Endothelial cell (in vitro differentiated cells): ENCODE measurements at regions not wholly inside any gene's neighbourhood (a gene's known extent, or its start where the extent isn't known, plus 50 kb on each side); places are given as distances from the start of the nearest gene placed in this dataset.

Experiments
- DNase-seq: peaks from one replicate; pipeline ENCODE4 v3.0.0; 2021; ENCODE audit warnings: low spot score
- H3K27ac Mint-ChIP-seq: one replicate; pipeline ENCODE4 v1.8.0; 2021; ENCODE audit warnings: mixed read lengths, inconsistent platforms; ENCODE audit not compliant: unreplicated experiment
- H3K27me3 Mint-ChIP-seq: one replicate; pipeline ENCODE4 v1.8.0; 2021; ENCODE audit warnings: mild to moderate bottlenecking, moderate library complexity, mixed read lengths, inconsistent platforms; ENCODE audit not compliant: unreplicated experiment
- H3K36me3 Mint-ChIP-seq: one replicate; pipeline ENCODE4 v1.8.0; 2021; ENCODE audit warnings: mild to moderate bottlenecking, low read depth, mixed read lengths, inconsistent platforms; ENCODE audit not compliant: unreplicated experiment
- H3K4me1 Mint-ChIP-seq: one replicate; pipeline ENCODE4 v1.8.0; 2021; ENCODE audit warnings: mild to moderate bottlenecking, mixed read lengths, inconsistent platforms; ENCODE audit not compliant: unreplicated experiment
- H3K4me3 Mint-ChIP-seq: one replicate; pipeline ENCODE4 v1.8.0; 2021; ENCODE audit warnings: mild to moderate bottlenecking, mixed read lengths, inconsistent platforms; ENCODE audit not compliant: unreplicated experiment
- H3K9me3 Mint-ChIP-seq: one replicate; pipeline ENCODE4 v1.8.0; 2021; ENCODE audit warnings: mixed read lengths, inconsistent platforms; ENCODE audit not compliant: unreplicated experiment
- CTCF ChIP-seq: fragments of 200-600 bp; sonication (generic); IDR thresholded peaks from one replicate; pipeline ENCODE4 v1.5.0; 2021; ENCODE audit warnings: antibody characterized with exemption; ENCODE audit not compliant: unreplicated experiment

- TF ChIP-seq CTCF, result no peak
- Mint-ChIP-seq H3K36me3 (no peaks in the 10 kb centered on the region), H3K9me3 (no peaks in the 10 kb centered on the region), H3K27me3 (no peaks in the 10 kb centered on the region), H3K27ac (no peak overlapping the region), H3K4me3 (no peak overlapping the region), H3K4me1 (no peaks in the 10 kb centered on the region)
- no peak for DNase-seq
These were observed 342.0 kb upstream of the ACTBL2 start for GRCh38 chr5:57824623-57825022.

DNA sequence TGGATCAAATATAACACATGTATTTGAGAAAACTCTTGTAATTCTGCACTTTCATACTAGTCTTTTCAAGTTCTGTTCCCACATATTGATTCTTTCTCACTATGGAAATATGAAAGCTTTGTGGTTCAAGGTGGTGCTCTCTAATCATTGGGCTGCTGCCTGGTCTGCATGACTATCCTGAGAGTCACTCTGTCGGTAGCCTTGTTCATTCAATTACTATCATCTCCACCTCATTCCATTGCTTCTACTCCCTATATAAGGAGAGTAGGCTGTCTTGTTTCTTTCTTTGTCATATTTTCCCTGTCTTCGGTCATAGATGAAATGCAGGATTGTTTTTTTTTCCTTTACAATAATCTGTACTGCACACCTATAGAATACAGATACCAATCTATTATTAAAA, 341.4 kb upstream of the ACTBL2 start:
- Mint-ChIP-seq H3K27ac (no peak overlapping the region), H3K36me3 (no peaks in the 10 kb centered on the region), H3K4me1 (no peaks in the 10 kb centered on the region), H3K9me3 (no peaks in the 10 kb centered on the region), H3K27me3 (no peaks in the 10 kb centered on the region), H3K4me3 (no peak overlapping the region)
- no peak for TF ChIP-seq CTCF
- DNase-seq, result no peak

- DNase-seq, result no peak
- H3K4me3 Mint-ChIP-seq, result no peak overlapping the region
- TF ChIP-seq CTCF, result no peak
- no peak overlapping the region for H3K27ac Mint-ChIP-seq
- no peaks in the 10 kb centered on the region for H3K4me1 Mint-ChIP-seq
- H3K36me3 Mint-ChIP-seq, result no peaks in the 10 kb centered on the region
- no peaks in the 10 kb centered on the region for H3K9me3 Mint-ChIP-seq
- H3K27me3 Mint-ChIP-seq, result no peaks in the 10 kb centered on the region
These were observed 340.0 kb upstream of the ACTBL2 start for GRCh38 chr5:57822651-57823050.

GRCh38 chr5:57818397-57818796, 335.8 kb upstream of the ACTBL2 start:
- no peak for TF ChIP-seq CTCF
- no peak overlapping the region for H3K27ac Mint-ChIP-seq
- no peaks in the 10 kb centered on the region for H3K4me1 Mint-ChIP-seq
- no peaks in the 10 kb centered on the region for H3K9me3 Mint-ChIP-seq
- H3K36me3 Mint-ChIP-seq, result no peaks in the 10 kb centered on the region
- H3K4me3 Mint-ChIP-seq, result no peak overlapping the region
- no peak for DNase-seq
- H3K27me3 Mint-ChIP-seq, result peaks cover 2% of the 10 kb centered on the region

DNA sequence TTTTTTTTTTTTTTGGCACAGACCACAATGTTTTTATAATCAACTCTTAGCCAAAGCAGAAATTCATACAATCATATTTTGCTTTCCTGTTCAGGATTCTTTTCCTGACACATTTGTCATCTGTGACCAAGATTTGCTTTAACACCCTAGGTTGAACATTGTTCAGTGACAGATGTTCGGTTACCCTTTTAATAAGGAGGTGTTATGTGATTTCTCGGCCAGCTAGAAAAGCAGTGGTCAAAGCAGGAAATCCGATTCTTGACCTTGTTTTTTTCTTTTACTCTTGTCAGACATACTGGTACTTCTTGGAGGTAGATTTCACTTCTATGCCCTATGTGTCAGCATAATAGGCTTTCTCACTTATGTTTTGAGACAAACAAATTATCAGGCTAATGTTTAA, 335.3 kb upstream of the ACTBL2 start:
- Mint-ChIP-seq H3K27me3 (peaks cover 2% of the 10 kb centered on the region), H3K27ac (no peak overlapping the region), H3K4me3 (no peak overlapping the region), H3K4me1 (no peaks in the 10 kb centered on the region), H3K36me3 (no peaks in the 10 kb centered on the region), H3K9me3 (no peaks in the 10 kb centered on the region)
- no peak for DNase-seq
- TF ChIP-seq CTCF, result no peak
